ENCODE measurements at regions not wholly inside any gene's neighbourhood (a gene's known extent, or its start where the extent isn't known, plus 50 kb on each side); places are given as distances from the start of the nearest gene placed in this dataset.

GRCh38 chr1:5491207-5491904, 500.9 kb downstream of the NPHP4 start:
- DNase-seq = no peak

GRCh38 chr1:5490635-5491034, 501.6 kb downstream of the NPHP4 start:
- DNase-seq = no peak

- no peak for DNase-seq
Observed at GRCh38 chr1:5488448-5488847, 503.8 kb downstream of the NPHP4 start.

GRCh38 chr1:5485968-5486696, 506.1 kb downstream of the NPHP4 start:
- no peak for DNase-seq

- DNase-seq = no peak
Observed at GRCh38 chr1:5485436-5485835, 506.8 kb downstream of the NPHP4 start.

GRCh38 chr1:5484451-5485165, 507.6 kb downstream of the NPHP4 start:
- DNase-seq = no peak

GRCh38 chr1:5481889-5482288, 510.3 kb downstream of the NPHP4 start:
- no peak for DNase-seq

- DNase-seq = no peak
Observed at GRCh38 chr1:5480906-5481305, 511.3 kb downstream of the NPHP4 start.

- DNase-seq = no peak
Observed at GRCh38 chr1:5479876-5480646, 512.2 kb downstream of the NPHP4 start.

GRCh38 chr1:5478961-5479360, 513.3 kb downstream of the NPHP4 start:
- no peak for DNase-seq

GRCh38 chr1:5478156-5478695, 514.0 kb downstream of the NPHP4 start:
- DNase-seq = no peak

- DNase-seq = no peak
Observed at GRCh38 chr1:5477716-5478115, 514.5 kb downstream of the NPHP4 start.

- no peak for DNase-seq
Observed at GRCh38 chr1:5475572-5475971, 516.7 kb downstream of the NPHP4 start.

GRCh38 chr1:5473268-5473667, 519.0 kb downstream of the NPHP4 start:
- DNase-seq = no peak

GRCh38 chr1:5466487-5466886, 525.7 kb downstream of the NPHP4 start:
- no peak for DNase-seq

- no peak for DNase-seq
Observed at GRCh38 chr1:5465281-5465711, 526.9 kb downstream of the NPHP4 start.

- no peak for DNase-seq
Observed at GRCh38 chr1:5464366-5464765, 527.9 kb downstream of the NPHP4 start.

- DNase-seq = no peak
Observed at GRCh38 chr1:5460974-5461373, 531.3 kb downstream of the NPHP4 start.

GRCh38 chr1:5459839-5460610, 532.2 kb downstream of the NPHP4 start:
- DNase-seq = no peak

GRCh38 chr1:5458248-5458647, 534.0 kb downstream of the NPHP4 start:
- no peak for DNase-seq

GRCh38 chr1:5456090-5456811, 536.0 kb downstream of the NPHP4 start:
- no peak for DNase-seq
